HG02678 (cell line): ENCODE measurements at regions not wholly inside any gene's neighbourhood (a gene's known extent, or its start where the extent isn't known, plus 50 kb on each side); places are given as distances from the start of the nearest gene placed in this dataset.
"Not testable (repeated sequence)": the region's sequence is repeated elsewhere in the genome, so short reads cannot be mapped to it uniquely, and the experiment has no call there.

Experiments used
- ATAC-seq: cut with Tn5 transposase; IDR thresholded peaks from one replicate; pipeline ENCODE4 v1.9.1; 2021; ENCODE audit warnings: mild to moderate bottlenecking, moderate library complexity; ENCODE audit not compliant: unreplicated experiment

- ATAC-seq: no peak
These were observed 1899.9 kb downstream of the MAT2B start for GRCh38 chr5:165405340-165405739.

GRCh38 chr5:165407352-165407751 lies 1901.9 kb downstream of the MAT2B start:
- ATAC-seq: no peak

- no peak for ATAC-seq
These were observed 1905.1 kb downstream of the MAT2B start for GRCh38 chr5:165410476-165410875.

GRCh38 chr5:165411532-165411931 lies 1906.1 kb downstream of the MAT2B start:
- not testable (repeated sequence) for ATAC-seq

- no peak for ATAC-seq
These were observed 1915.1 kb downstream of the MAT2B start for GRCh38 chr5:165420493-165420892.

- no peak for ATAC-seq
These were observed 1918.4 kb downstream of the MAT2B start for GRCh38 chr5:165423697-165424299.

GRCh38 chr5:165425594-165425993 lies 1920.2 kb downstream of the MAT2B start:
- ATAC-seq: no peak

- no peak for ATAC-seq
These were observed 1943.3 kb downstream of the MAT2B start for GRCh38 chr5:165448753-165449152.

GRCh38 chr5:165457859-165458481 lies 1952.6 kb downstream of the MAT2B start:
- ATAC-seq: no peak

GRCh38 chr5:165459232-165459631 lies 1953.8 kb downstream of the MAT2B start:
- no peak for ATAC-seq

GRCh38 chr5:165460911-165461310 lies 1955.5 kb downstream of the MAT2B start:
- ATAC-seq: no peak

GRCh38 chr5:165477546-165477945 lies 1972.1 kb downstream of the MAT2B start:
- no peak for ATAC-seq

- ATAC-seq: no peak
These were observed 1990.5 kb downstream of the MAT2B start for GRCh38 chr5:165495829-165496380.

- ATAC-seq: no peak
These were observed 1992.3 kb downstream of the MAT2B start for GRCh38 chr5:165497707-165498106.

- no peak for ATAC-seq
These were observed 1997.7 kb downstream of the MAT2B start for GRCh38 chr5:165502893-165503691.

- ATAC-seq: no peak
These were observed 1999.3 kb downstream of the MAT2B start for GRCh38 chr5:165504674-165505073.

GRCh38 chr5:165508286-165508685 lies 2002.9 kb downstream of the MAT2B start:
- ATAC-seq: no peak

GRCh38 chr5:165508861-165509260 lies 2003.4 kb downstream of the MAT2B start:
- ATAC-seq: no peak

GRCh38 chr5:165521816-165522610 lies 2016.6 kb downstream of the MAT2B start:
- ATAC-seq: no peak

- no peak for ATAC-seq
These were observed 2019.9 kb downstream of the MAT2B start for GRCh38 chr5:165525271-165525670.

GRCh38 chr5:165526357-165526756 lies 2020.9 kb downstream of the MAT2B start:
- no peak for ATAC-seq
